ENCODE measurements at regions not wholly inside any gene's neighbourhood (a gene's known extent, or its start where the extent isn't known, plus 50 kb on each side); places are given as distances from the start of the nearest gene placed in this dataset.

GRCh38 chr1:193747579-193747978 is 561.2 kb upstream of the B3GALT2 start:
- DNase-seq: no peak

GRCh38 chr1:193741228-193741627 is 554.8 kb upstream of the B3GALT2 start:
- no peak for DNase-seq

- no peak for DNase-seq
Observed at GRCh38 chr1:193740762-193741161, 554.3 kb upstream of the B3GALT2 start.

DNA sequence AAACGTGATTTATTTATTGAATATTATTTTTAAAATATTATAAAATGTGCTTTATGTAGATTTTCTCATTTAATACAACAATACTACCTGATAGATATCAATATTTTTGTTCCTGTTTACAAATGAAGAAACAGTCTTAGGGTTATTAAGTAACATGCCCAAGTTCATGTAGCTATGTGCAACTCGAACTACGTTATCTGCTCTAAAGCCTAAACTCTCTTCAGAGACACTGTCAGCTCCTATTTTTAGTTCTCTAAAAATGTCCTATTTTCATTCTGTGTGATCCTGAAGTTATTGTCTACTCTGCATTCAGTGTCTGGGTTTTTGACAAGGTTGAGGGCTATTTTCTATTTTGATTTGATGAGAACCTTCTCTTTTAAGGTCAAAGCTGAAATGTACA is 550.1 kb upstream of the B3GALT2 start:
- DNase-seq: no peak

DNA sequence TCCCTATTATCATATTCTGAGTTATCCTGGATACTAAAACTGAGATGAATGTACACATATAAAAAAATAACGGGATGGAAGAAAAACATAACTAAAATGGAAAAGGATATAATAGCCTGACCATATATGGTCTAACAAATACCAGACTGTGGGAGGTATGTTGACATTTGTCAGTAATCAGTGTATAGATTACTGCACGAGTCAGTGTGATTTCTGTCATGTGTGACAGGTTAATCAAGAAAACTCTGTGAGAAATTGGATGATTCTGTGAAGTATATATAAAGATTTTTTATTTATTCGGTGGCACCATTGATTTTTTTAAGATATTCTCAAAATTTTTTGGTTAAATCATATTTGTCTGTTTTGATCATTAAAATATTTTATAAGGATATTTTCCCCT is 547.3 kb upstream of the B3GALT2 start:
- no peak for DNase-seq

DNA sequence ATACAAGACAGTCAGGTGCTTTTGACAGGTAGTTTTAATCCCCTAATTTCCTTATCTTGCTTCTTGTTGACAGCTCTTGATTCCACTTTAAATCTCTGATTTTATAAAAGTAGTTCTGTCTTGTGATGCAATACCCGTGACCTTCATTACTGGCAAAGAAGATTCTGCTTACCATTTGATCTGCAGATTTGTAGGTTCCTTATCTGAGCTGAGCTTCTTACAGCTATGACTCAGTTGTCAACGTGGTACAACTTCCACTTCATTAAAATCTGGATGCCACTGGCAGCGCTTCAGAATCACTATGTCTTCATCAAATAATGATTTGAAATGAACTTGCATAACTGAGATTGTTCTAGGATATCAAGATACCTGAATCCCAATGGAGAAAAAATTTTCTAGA is 543.6 kb upstream of the B3GALT2 start:
- no peak for DNase-seq

- DNase-seq: no peak
Observed at GRCh38 chr1:193729429-193729828, 543.0 kb upstream of the B3GALT2 start.

DNA sequence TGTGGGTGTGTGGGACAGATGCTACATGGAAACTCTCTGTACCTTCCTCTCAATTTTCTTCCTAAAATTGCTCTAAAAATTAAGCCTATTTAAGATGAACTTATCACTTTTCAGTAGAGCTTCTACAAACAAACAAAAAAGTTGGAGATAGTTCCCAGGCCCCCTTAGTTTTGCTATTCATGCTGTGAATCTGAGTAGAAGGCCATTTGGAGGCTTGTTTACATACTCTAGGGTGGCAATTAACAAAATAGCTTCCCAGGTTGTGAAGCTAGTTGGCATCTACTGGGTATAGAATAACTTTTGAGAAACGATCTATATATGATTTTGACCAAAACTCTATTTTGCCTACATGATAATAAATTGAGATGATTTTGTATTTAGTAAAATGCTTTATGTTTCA is 541.4 kb upstream of the B3GALT2 start:
- no peak for DNase-seq

- no peak for DNase-seq
Observed at GRCh38 chr1:193726722-193727121, 540.3 kb upstream of the B3GALT2 start.

DNA sequence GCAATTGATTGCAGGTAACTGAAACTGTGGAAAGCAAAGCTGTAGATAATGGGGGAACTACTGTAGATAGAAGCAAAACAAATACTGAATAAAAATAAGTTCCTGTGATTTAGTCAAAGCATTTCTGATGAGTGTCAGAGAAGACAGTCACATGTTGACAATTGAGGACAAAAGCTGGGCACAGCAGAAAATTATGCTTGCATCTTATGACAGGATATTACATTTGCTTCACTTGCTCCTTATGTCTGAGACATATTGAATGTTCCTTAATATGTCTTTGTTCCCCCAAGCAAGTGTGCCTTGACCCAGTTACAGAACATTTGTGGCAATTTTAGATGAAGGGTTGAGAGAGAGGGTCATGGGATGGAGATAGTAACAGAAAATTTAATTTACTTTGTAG is 526.0 kb upstream of the B3GALT2 start:
- DNase-seq: no peak

DNA sequence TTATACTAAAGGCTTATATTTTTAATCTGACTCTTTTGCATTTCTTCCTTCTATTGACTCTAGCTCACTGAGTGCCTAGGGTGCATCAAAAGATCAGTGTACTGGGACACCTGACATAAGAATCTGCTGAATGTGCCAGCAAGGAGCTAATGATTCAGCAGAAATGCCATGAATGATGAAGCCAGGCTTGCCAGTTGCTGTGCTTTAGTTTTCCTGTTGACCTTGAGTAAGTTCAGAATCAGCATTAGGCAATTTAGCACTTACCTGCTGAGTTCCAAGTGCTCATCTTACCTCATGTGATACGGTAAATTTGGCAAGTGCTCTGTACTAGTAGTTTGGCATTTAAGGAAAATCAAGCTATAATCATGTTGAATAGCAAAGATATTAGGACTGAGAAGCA is 523.2 kb upstream of the B3GALT2 start:
- no peak for DNase-seq

GRCh38 chr1:193707271-193708021 is 521.0 kb upstream of the B3GALT2 start:
- no peak for DNase-seq

DNA sequence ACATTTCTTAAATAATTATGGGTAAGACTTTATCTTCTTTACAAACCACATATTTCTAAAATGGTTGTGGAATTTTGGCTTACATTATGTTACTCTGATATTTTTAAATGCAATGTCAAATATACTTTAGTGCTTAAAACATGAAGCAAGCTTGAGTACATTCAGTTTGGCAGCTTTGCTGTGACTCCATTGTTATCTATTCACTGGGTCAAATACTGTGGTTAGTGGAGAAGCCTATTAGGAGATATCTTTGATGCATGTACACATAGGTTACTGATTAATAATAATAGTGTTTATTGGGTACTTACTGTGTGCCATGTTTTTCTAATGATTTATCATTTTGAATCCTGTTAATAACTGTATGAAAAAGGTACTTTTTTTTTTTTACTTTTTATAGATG is 520.4 kb upstream of the B3GALT2 start:
- DNase-seq: no peak

DNA sequence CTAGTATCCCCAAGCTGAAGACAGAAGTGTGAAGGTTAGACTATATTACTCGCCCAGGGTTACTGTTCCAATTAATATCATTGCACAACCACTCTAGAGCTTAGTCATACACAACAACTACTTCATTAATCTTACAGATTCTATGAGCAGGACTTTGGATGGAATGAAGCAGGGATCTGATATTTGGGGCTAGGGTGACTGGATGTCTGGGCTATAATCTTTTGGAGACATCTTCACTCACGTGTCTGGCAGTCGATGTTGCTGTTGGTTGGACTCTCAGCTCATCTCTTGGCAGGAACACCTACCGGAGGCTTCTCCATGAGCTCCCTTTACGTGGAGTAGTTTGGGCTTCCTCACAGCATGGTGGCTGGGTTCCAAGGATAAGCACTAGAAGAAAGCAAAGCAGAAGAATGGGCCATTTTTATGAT is 519.2 kb upstream of the B3GALT2 start:
- DNase-seq: no peak

DNA sequence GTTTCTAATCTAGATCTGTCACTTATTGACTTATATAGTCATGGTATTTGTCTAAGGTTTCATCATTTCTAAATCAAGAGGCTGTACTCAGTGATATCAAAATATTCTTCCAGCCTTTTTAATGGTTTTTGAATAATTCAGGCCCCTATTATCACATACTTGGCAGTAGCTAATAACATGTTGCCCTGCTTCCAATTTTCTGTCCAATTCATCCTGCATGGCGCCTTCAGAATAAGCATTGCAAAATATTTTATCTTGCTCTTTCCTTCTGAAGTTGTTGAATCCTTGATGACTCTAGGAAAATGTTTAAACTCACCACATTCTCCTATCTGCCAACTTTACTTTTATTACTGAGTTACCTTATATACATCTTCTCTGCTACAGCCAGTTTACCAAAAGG is 517.2 kb upstream of the B3GALT2 start:
- DNase-seq: no peak

GRCh38 chr1:193703121-193703520 is 516.7 kb upstream of the B3GALT2 start:
- no peak for DNase-seq

DNA sequence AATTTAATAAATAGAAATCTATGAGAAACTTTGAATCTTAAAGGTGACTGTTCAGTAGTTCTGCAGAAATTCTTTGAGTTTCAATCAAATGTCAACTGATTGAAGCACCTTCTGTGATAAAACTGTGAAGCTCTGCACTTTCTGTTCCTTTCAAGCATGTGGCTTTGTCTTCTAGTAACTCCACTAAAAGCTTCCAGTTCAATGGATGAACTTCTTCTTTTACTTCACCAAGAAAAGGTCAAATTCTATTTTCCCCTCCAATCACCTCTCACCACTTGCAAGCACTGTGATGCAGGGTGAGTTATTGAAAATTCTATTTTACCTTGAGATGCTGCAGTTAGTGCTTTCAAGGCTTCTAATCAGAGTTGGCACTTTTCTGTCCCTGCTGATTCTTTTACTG is 515.3 kb upstream of the B3GALT2 start:
- no peak for DNase-seq

DNA sequence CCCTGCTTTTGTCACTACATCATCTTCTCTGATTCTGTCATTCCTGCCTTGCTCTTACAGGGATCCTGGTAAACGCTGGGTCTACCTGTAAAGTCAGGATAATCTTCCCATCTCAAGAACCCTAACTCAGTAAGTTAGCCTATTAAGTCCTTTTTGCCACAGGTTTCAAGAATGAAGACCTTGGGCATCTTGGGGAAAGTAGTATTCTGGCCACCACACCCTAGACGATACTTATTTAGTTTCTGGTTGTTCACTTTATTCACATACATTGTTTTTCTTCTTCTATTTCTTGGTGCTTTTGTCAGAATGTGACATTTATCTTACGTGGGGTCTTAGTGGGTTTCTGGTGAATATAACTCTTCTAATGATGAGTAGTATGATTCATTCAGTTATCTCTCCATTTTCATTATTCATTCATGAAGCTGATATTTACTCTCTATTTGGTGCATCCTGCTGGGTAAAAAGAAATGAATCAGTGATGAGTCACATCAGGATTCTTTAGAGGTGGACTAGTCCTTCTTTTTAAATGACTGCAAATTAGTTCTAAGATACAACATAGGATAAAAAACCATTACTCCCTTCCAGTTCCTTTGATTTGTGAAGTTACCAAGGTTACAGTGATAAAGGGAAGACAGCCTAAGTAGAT is 514.4 kb upstream of the B3GALT2 start:
- peak; percentile 79 for DNase-seq

DNA sequence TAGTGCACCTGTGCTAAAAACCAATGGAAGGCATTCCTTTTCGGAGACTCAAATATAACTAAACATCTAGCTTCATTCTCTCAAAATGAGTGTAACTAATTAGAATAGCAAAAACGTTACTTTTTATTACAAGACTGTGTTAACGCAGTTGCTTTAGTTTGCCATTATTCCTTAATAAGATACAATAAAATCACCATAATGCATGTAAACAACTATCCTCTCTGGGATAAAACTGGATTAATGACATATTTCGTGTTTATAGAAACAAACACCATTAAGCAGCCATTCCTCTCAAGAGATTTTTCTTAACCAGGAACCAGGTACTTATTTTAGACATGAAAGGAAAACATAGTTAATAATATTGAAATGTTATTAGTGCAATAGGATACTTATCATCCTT is 512.8 kb upstream of the B3GALT2 start:
- DNase-seq: no peak

DNA sequence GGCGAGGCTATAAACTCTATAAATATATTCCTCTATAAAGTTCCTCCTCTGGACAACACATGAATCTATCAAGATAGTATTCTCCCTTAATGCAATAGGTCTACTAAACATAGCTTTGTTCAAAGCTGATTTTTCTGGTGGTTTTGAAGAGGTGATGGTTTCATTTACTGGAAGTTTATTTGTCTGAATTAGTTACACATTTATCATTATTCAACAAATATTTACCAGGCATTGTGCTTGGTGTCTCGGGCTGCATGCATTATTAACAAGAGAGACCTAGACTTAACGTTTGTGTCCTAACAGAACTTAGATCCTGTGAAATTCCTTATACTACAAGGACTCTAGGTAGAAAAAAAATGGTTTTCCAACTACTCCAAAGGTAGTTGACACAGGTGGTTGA is 511.4 kb upstream of the B3GALT2 start:
- no peak for DNase-seq

GRCh38 chr1:193697115-193697762 is 510.8 kb upstream of the B3GALT2 start:
- DNase-seq: no peak

DNA sequence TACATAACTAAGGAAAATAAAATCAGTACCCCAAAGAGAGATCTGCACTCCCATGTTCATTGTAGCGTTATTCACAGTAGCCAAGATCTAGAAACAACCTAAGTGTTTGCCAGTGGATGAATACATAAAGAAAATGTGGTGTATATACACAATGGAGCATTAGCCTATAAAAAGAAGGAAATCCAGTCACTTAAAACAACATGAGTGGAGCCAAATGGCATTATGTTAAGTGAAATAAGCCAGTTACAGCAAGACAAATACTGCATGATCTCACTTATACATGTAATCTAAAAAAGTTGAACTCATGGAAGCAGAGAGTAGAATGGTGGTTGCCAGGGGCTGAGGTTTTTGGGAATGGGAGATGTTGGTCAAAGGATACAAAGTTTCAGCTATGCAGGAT is 508.3 kb upstream of the B3GALT2 start:
- DNase-seq: no peak

- no peak for DNase-seq
Observed at GRCh38 chr1:193685986-193686385, 499.6 kb upstream of the B3GALT2 start.

- no peak for DNase-seq
Observed at GRCh38 chr1:193681422-193681821, 495.0 kb upstream of the B3GALT2 start.

Data from activated CD4-positive, alpha-beta T cell treated with anti-CD3 and anti-CD28 coated beads, Interleukin-10, Interleukin-2, amounts not matched to agents 100 ng/mL and 50 ng/mL, durations not matched to agents 16 hours and 8 hours (primary cell).